Panc1 (cell line): ENCODE measurements at regions not wholly inside any gene's neighbourhood (a gene's known extent, or its start where the extent isn't known, plus 50 kb on each side); places are given as distances from the start of the nearest gene placed in this dataset.

ENCODE experiments used
- ATAC-seq: fragments of 200-7000 bp; cut with Tn5 transposase; 2 replicates; pipeline ENCODE4 v1.9.1; 2020; ENCODE audit warnings: mild to moderate bottlenecking, moderate library complexity
- BruUV-seq: library from RNA; stranded (reverse); fragments of 400-500 nt; replicated peaks from 2 replicates; lab custom pipeline; 2021; lab: Mats Ljungman, UMichigan
- CTCF ChIA-PET: fragments of 300-600 bp; sonication (Branson Sonifier 250); formaldehyde crosslinking; loops from one replicate; lab custom pipeline; 2022; ENCODE audit warnings: antibody characterized with exemption; lab: Charles Lee
- POLR2A ChIA-PET: fragments of 300-600 bp; sonication (Branson Sonifier 250); formaldehyde crosslinking; loops from one replicate; lab custom pipeline; 2022; ENCODE audit warnings: antibody characterized with exemption; lab: Charles Lee
- DNase-seq: peaks from one replicate; pipeline ENCODE4 v3.0.0-alpha.2; 2010; ENCODE audit warnings: low read depth, low spot score
- H3K27ac ChIP-seq: 2 replicates; pipeline ENCODE4 v1.5.1; 2011; ENCODE audit warnings: mild to moderate bottlenecking, low read length, inconsistent platforms
- H3K27me3 ChIP-seq: fragments of 200-500 bp; sonication (Bioruptor generic); 2 replicates; pipeline ENCODE4 v1.6.0; 2014; ENCODE audit warnings: low read length, inconsistent platforms; ENCODE audit not compliant: control insufficient read depth, insufficient read depth
- H3K36me3 ChIP-seq: fragments of 200-500 bp; sonication (Bioruptor generic); 2 replicates; pipeline ENCODE4 v1.5.1; 2014; ENCODE audit warnings: inconsistent platforms, mild to moderate bottlenecking, low read length, moderate library complexity; ENCODE audit not compliant: control insufficient read depth, insufficient read depth
- H3K4me1 ChIP-seq: 2 replicates; pipeline ENCODE4 v1.5.1; 2011; ENCODE audit warnings: inconsistent platforms, mild to moderate bottlenecking, low read length, moderate library complexity; ENCODE audit not compliant: control insufficient read depth, insufficient read depth
- H3K4me3 ChIP-seq, 2 experiments: 2 replicates each; pipeline ENCODE4 v1.5.1; 2011 to 2012; ENCODE audit warnings: low read depth in 2 of 2, low read length in 2 of 2, mild to moderate bottlenecking in 2 of 2, inconsistent platforms in 1 of 2, moderate library complexity in 1 of 2
- H3K9me3 ChIP-seq: fragments of 200-500 bp; sonication (Bioruptor generic); 2 replicates; pipeline ENCODE4 v1.5.1; 2014; ENCODE audit warnings: low read depth, mild to moderate bottlenecking, inconsistent platforms, low read length, moderate library complexity; ENCODE audit not compliant: control insufficient read depth, insufficient read depth
- POLR2AphosphoS5 ChIP-seq: IDR thresholded peaks from 2 replicates; pipeline ENCODE4 v1.6.1; 2012; ENCODE audit warnings: mild to moderate bottlenecking, low read depth, low read length, moderate library complexity
- SIN3A ChIP-seq: IDR thresholded peaks from 2 replicates; pipeline ENCODE4 v1.6.1; 2012; ENCODE audit warnings: low read depth, mild to moderate bottlenecking, low read length, moderate library complexity, borderline replicate concordance; ENCODE audit not compliant: insufficient read depth
- TCF7L2 ChIP-seq: IDR thresholded peaks from 2 replicates; pipeline ENCODE4 v1.6.1; 2011; ENCODE audit warnings: mild to moderate bottlenecking, low read depth, low read length, inconsistent platforms
- in situ Hi-C: cut with HindIII; loops from 2 replicates; pipeline ENCODE4 v1.10.0; 2016; ENCODE audit warnings: low sequenced_read_pairs, low pct_unique_long_range_greater_than_20kb
- intact Hi-C: fragments of 100-400 bp; cut with micrococcal nuclease; formaldehyde crosslinking; loops from one replicate; pipeline ENCODE4 v1.10.0; 2022; ENCODE audit not compliant: unreplicated experiment
- TF ChIP-seq, protein P1 (sequence below), 2 experiments: IDR thresholded peaks; 2 replicates each; pipeline ENCODE4 v1.6.1; 2011 to 2012; ENCODE audit warnings: low read depth in 2 of 2, control low read depth in 1 of 2, low read length in 1 of 2, mild to moderate bottlenecking in 1 of 2, moderate library complexity in 1 of 2; ENCODE audit not compliant: insufficient read depth in 1 of 2
- TF ChIP-seq, protein P2 (sequence below): fragments of 450-650 bp; IDR thresholded peaks from 2 replicates; pipeline ENCODE4 v1.5.1; 2017; ENCODE audit warnings: mild to moderate bottlenecking

DNA sequence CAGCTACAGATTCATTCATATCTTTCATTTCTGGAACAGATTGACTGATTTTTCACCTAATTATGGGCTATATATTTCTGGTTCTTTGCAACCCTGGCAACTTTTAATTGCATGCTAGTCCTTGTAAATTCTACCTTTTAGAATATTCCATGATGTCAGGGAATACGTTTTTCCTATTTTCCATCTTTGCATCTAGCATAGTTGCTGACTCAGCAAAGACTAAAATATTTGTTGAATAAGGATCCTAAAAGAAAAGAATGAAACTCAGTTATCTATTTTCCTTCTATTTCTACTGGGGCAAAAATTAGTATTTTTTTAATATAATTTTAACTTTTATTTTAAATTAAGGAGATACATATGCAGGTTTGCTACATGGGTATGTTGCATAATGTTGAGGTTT is 438.3 kb downstream of the GXYLT1 start:
- TF ChIP-seq TCF7L2: no peak
- TF ChIP-seq, protein P1, sequence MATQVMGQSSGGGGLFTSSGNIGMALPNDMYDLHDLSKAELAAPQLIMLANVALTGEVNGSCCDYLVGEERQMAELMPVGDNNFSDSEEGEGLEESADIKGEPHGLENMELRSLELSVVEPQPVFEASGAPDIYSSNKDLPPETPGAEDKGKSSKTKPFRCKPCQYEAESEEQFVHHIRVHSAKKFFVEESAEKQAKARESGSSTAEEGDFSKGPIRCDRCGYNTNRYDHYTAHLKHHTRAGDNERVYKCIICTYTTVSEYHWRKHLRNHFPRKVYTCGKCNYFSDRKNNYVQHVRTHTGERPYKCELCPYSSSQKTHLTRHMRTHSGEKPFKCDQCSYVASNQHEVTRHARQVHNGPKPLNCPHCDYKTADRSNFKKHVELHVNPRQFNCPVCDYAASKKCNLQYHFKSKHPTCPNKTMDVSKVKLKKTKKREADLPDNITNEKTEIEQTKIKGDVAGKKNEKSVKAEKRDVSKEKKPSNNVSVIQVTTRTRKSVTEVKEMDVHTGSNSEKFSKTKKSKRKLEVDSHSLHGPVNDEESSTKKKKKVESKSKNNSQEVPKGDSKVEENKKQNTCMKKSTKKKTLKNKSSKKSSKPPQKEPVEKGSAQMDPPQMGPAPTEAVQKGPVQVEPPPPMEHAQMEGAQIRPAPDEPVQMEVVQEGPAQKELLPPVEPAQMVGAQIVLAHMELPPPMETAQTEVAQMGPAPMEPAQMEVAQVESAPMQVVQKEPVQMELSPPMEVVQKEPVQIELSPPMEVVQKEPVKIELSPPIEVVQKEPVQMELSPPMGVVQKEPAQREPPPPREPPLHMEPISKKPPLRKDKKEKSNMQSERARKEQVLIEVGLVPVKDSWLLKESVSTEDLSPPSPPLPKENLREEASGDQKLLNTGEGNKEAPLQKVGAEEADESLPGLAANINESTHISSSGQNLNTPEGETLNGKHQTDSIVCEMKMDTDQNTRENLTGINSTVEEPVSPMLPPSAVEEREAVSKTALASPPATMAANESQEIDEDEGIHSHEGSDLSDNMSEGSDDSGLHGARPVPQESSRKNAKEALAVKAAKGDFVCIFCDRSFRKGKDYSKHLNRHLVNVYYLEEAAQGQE (IDR thresholded peaks at IDR 0.05; ENCODE audit: insufficient read depth in 1 of 2, low read depth in 2 of 2, low read length in 1 of 2): no peak
- no peak for TF ChIP-seq SIN3A
- TF ChIP-seq, protein P2, sequence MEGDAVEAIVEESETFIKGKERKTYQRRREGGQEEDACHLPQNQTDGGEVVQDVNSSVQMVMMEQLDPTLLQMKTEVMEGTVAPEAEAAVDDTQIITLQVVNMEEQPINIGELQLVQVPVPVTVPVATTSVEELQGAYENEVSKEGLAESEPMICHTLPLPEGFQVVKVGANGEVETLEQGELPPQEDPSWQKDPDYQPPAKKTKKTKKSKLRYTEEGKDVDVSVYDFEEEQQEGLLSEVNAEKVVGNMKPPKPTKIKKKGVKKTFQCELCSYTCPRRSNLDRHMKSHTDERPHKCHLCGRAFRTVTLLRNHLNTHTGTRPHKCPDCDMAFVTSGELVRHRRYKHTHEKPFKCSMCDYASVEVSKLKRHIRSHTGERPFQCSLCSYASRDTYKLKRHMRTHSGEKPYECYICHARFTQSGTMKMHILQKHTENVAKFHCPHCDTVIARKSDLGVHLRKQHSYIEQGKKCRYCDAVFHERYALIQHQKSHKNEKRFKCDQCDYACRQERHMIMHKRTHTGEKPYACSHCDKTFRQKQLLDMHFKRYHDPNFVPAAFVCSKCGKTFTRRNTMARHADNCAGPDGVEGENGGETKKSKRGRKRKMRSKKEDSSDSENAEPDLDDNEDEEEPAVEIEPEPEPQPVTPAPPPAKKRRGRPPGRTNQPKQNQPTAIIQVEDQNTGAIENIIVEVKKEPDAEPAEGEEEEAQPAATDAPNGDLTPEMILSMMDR: no peak
- no peak for TF ChIP-seq POLR2AphosphoS5
- intact Hi-C loops (no loop called here), in situ Hi-C loops (no loop called here)
- Histone ChIP-seq H3K36me3 (no peaks in the 10 kb centered on the region), H3K4me1 (0 out of 2 replicates have a peak, but pooled peaks cover 4% of the 10 kb centered on the region), H3K4me3 (no peak overlapping the region), H3K27me3 (no peaks in the 10 kb centered on the region), H3K27ac (no peak overlapping the region), H3K9me3 (no peaks in the 10 kb centered on the region)
- no TSS peak for BruUV-seq
- DNase-seq (no peak), ATAC-seq (no peak)
- POLR2A ChIA-PET: no interaction called here
- CTCF ChIA-PET: no interaction called here

DNA sequence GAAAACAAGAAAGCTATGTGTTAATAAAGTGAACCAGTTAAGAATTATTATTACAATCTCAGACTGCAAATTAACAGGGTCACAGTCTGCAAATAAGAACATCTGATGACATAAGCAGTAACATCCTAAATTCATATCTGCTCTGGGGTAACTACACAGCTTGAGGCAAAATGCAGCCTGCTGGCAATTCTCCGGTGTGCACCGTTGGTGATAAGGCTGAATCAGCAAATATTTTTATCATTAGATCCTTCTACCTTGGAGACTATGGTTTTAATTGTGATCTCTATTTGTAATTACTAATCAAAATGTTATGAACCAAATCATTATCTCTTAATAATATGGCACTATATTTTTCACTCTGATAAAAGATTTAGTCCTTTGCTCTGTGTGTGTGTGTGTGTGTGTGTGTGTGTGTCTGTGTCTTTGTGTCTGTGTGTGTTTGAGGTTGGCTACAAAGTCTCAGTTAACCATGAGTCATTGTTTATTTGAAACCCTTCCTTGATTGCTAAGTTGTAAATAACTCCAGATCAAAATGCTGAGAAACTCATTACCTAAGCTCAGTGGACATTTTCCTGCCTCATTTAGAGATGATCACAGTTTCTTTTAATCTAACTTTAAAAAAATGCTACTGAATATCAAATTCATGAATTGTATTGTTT is 442.6 kb downstream of the GXYLT1 start:
- in situ Hi-C loops: no loop called here
- Histone ChIP-seq H3K27ac (no peak overlapping the region), H3K4me3 (no peak overlapping the region), H3K36me3 (no peaks in the 10 kb centered on the region), H3K4me1 (no peaks in the 10 kb centered on the region), H3K27me3 (no peaks in the 10 kb centered on the region), H3K9me3 (no peaks in the 10 kb centered on the region)
- no TSS peak for BruUV-seq
- DNase-seq: no peak
- intact Hi-C loops: no loop called here
- no peak for ATAC-seq
- POLR2A ChIA-PET: no interaction called here
- TF ChIP-seq POLR2AphosphoS5 (no peak), SIN3A (no peak), TCF7L2 (no peak)
- TF ChIP-seq, protein P2: no peak
- TF ChIP-seq, protein P1 (IDR thresholded peaks at IDR 0.05; ENCODE audit: insufficient read depth in 1 of 2, low read depth in 2 of 2, low read length in 1 of 2): no peak
- CTCF ChIA-PET: no interaction called here
